ENCODE measurements at regions not wholly inside any gene's neighbourhood (a gene's known extent, or its start where the extent isn't known, plus 50 kb on each side); places are given as distances from the start of the nearest gene placed in this dataset.

DNA sequence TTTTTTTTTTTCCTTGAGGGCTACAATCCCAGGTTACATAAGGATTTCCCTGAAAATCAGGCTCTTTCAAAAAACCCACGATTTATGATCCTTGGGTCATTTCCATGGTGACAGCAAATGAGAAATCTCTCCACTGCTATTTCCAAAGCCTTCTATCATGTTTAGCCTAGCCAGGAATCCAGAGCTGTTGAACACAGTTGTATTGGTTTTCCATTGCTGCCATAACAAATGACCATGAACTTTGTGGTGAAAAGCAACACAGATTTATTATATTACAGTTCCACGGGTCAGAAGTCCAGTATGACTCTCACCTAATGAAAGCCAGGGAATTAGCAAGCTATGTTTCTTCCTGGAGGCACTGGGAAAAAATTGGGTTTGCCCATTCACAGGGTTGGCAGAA lies 106.6 kb downstream of the MAF start:
- H3K4me1 ChIP-seq = no peaks in the 10 kb centered on the region
- H3K4me3 ChIP-seq = no peak overlapping the region
- no peak for DNase-seq (ENCODE audit: low spot score in 2 of 2)
- H3K36me3 ChIP-seq = no peaks in the 10 kb centered on the region
- peaks cover 0 to 6% (median 0%) of the 10 kb centered on the region in 4 donors for H3K9me3 ChIP-seq
- no peaks in the 10 kb centered on the region for H3K27me3 ChIP-seq
- H3K27ac ChIP-seq = no peak overlapping the region
- TF ChIP-seq EP300 (IDR thresholded peaks at IDR 0.05) (no peak), POLR2A (IDR thresholded peaks at IDR 0.05) (no peak)
- TF ChIP-seq, protein P1, sequence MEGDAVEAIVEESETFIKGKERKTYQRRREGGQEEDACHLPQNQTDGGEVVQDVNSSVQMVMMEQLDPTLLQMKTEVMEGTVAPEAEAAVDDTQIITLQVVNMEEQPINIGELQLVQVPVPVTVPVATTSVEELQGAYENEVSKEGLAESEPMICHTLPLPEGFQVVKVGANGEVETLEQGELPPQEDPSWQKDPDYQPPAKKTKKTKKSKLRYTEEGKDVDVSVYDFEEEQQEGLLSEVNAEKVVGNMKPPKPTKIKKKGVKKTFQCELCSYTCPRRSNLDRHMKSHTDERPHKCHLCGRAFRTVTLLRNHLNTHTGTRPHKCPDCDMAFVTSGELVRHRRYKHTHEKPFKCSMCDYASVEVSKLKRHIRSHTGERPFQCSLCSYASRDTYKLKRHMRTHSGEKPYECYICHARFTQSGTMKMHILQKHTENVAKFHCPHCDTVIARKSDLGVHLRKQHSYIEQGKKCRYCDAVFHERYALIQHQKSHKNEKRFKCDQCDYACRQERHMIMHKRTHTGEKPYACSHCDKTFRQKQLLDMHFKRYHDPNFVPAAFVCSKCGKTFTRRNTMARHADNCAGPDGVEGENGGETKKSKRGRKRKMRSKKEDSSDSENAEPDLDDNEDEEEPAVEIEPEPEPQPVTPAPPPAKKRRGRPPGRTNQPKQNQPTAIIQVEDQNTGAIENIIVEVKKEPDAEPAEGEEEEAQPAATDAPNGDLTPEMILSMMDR (IDR thresholded peaks at IDR 0.05) = no peak
- WGBS, 2 donors = 57 to 70% methylated on average over 2 of the region's 2 CpGs

DNA sequence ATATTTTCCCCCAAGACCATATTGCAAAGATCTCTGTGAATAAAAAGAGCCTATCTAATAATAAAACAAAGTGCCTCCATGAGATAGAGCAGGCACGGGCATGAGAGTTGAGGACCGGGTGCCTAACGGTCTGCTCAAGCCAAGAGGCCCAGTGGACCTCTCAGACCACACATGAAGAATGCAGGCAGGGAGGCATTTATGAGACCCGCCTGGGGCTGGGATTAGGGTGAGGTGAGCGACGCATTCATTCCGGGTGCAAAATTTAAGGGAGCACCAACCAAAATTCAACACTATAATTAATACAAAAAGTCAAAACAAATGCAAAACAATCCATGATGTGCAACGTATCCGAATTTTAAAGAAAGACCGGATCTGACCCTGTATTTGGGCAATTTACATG lies 108.5 kb downstream of the MAF start:
- no peak overlapping the region for H3K4me3 ChIP-seq
- WGBS, 2 donors = 82 to 89% methylated on average over 10 of the region's 10 CpGs
- no peaks in the 10 kb centered on the region for H3K4me1 ChIP-seq
- no peak for DNase-seq (ENCODE audit: low spot score in 2 of 2)
- no peak overlapping the region for H3K27ac ChIP-seq
- TF ChIP-seq POLR2A (IDR thresholded peaks at IDR 0.05) (no peak), EP300 (IDR thresholded peaks at IDR 0.05) (no peak)
- TF ChIP-seq, protein P1 (IDR thresholded peaks at IDR 0.05) = no peak
- no peaks in the 10 kb centered on the region for H3K36me3 ChIP-seq
- no peaks in the 10 kb centered on the region for H3K27me3 ChIP-seq
- H3K9me3 ChIP-seq = peaks cover 0 to 6% (median 0%) of the 10 kb centered on the region in 4 donors

DNA sequence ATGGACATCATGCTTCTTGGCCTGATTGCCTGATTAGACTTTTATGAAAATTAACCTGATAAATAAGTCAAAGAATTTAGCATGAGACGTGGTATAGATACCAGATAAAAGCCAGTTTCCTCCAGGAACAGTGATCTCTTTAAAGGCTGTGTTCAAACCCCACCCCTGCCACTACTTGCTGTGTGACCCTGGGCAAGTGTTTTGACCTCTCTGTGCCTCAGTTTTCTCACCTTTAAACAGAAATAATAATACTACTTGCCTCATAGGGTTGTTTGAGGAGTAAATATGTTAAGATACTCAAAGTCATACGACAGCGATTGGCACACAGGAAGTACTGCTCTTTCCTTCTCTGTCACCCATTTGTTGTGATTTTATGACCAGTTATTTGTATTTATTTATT lies 115.5 kb downstream of the MAF start:
- WGBS, 2 donors = 84% methylated on average over 3 of the region's 3 CpGs
- Histone ChIP-seq H3K4me3 (no peak overlapping the region), H3K4me1 (no peaks in the 10 kb centered on the region), H3K27me3 (no peaks in the 10 kb centered on the region), H3K9me3 (no peaks in the 10 kb centered on the region), H3K27ac (no peak overlapping the region), H3K36me3 (no peaks in the 10 kb centered on the region)
- TF ChIP-seq EP300 (IDR thresholded peaks at IDR 0.05) (no peak), POLR2A (IDR thresholded peaks at IDR 0.05) (no peak)
- TF ChIP-seq, protein P1 (IDR thresholded peaks at IDR 0.05) = no peak
- no peak for DNase-seq (ENCODE audit: low spot score in 2 of 2)

DNA sequence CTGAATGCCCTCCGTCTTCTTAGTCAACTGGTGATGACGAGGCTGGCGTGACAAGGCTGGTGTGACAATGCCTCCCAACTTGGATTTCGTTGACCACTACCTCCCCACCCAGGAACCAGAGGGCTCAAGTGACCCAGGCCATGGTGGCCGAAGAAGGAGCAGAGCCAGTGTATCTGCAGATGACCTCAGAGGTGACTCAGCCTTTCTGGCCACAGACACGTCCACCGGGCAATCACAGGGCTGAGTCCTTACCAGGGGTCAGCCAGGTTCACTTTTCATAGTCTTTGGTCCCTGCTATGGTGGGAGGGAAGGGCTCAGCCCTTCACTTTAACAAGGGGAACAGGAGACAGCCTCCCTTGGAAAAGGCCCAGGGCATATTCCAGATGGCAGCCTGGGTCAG lies 116.3 kb downstream of the MAF start:
- no peaks in the 10 kb centered on the region for H3K27me3 ChIP-seq
- H3K27ac ChIP-seq = no peak overlapping the region
- 80 to 86% methylated on average over 7 of the region's 7 CpGs for WGBS, 2 donors
- no peaks in the 10 kb centered on the region for H3K36me3 ChIP-seq
- DNase-seq (ENCODE audit: low spot score in 2 of 2) = no peak
- no peaks in the 10 kb centered on the region for H3K4me1 ChIP-seq
- H3K9me3 ChIP-seq = no peaks in the 10 kb centered on the region
- no peak overlapping the region for H3K4me3 ChIP-seq
- TF ChIP-seq EP300 (IDR thresholded peaks at IDR 0.05) = no peak
- TF ChIP-seq, protein P1 (IDR thresholded peaks at IDR 0.05) = no peak
- no peak for TF ChIP-seq POLR2A (IDR thresholded peaks at IDR 0.05)

DNA sequence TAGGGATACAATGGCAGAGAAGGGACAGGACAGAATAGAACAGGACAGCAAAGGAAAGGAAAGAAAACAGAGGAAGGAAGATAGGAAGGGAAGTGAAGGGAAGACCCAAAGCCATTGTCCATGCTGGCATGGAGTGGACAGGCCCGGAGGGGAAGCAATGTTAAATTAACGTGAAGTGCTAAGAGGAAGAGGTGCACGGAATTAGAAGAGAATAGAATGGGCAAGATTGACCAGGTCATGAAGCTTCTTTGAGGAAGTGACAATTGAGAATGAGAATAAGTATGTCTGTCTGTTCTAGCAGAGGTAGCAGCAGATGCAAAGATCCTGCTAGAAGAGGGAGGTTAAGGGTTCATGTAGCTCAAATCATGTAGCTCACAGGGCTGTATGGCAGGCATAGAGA lies 117.2 kb downstream of the MAF start:
- 71 to 75% methylated on average over 3 of the region's 3 CpGs for WGBS, 2 donors
- DNase-seq (ENCODE audit: low spot score in 2 of 2) = no peak
- no peaks in the 10 kb centered on the region for H3K4me1 ChIP-seq

More for the DNA sequence above, 117.2 kb downstream of the MAF start:
- no peak overlapping the region for H3K27ac ChIP-seq
- no peaks in the 10 kb centered on the region for H3K36me3 ChIP-seq
- TF ChIP-seq POLR2A (IDR thresholded peaks at IDR 0.05) = no peak
- TF ChIP-seq, protein P1 (IDR thresholded peaks at IDR 0.05) = no peak
- no peak for TF ChIP-seq EP300 (IDR thresholded peaks at IDR 0.05)
- H3K4me3 ChIP-seq = no peak overlapping the region
- H3K27me3 ChIP-seq = no peaks in the 10 kb centered on the region
- H3K9me3 ChIP-seq = no peaks in the 10 kb centered on the region

All from tibial nerve (tissue), 4 donors.